ENCODE measurements at regions not wholly inside any gene's neighbourhood (a gene's known extent, or its start where the extent isn't known, plus 50 kb on each side); places are given as distances from the start of the nearest gene placed in this dataset.
A peak's percentile ranks its signal among the peaks of the same experiment; 100 is the strongest.

DNA sequence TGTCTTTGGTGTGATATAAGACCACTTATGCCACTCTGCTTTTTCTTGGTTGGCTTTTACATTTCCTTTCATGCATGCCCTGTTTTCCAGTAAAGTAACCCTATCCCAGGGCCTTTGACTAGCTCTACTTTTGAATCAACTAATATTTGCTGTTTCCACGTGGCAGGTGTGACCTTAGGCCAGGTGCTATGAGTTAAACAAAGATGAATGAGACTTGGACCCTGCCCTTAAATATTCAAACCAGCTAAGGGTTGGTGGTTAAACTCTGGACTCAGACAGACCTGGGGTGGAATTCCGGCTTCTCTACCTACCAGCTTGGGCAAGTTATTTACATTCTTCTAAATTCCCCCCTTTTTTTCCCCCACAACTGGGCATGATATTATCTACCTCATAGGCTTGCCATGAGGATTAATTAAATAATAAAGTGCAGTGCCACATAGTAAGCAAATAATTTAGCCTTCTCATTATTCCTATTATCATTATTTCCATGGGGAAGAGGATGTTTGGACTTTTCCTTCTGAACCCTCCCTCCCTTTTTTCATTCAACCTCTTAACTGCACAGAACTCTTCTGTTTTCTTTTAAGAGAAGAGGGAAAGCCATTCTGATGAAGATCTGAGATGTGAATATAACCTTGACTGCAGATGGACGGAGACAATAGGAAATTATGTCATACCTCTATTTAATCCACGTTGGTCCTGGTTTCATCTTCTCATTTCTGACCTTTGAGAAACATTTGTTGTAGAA is 143.6 kb upstream of the TNFAIP3 start (continued):
- no peak for TF ChIP-seq MAZ (IDR thresholded peaks at IDR 0.05; ENCODE audit: borderline replicate concordance, low read depth, low read length)

DNA sequence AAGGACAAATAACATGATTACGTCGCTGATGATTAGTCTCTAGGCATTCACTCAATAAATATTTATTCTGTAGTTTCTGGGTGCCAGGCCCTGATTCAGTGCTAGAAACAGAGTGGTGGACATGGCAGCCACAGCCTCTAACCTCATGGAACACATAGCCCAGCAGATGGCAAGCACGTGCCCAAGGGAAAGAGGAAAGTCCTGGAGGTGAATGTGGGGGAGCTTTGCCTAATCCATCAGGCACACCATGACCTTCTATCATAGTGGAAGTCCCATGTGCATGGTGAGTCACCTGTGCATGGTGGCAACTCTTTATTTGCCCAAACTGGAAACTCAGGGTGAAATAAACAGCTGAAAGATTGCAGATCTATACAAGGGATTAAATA is 143.0 kb upstream of the TNFAIP3 start:
- Histone ChIP-seq H4K20me1 (ENCODE audit: insufficient read depth, low read length) (no peaks in the 10 kb centered on the region), H4K8ac (ENCODE audit: low read depth in 2 of 2, low read length in 2 of 2) (peak overlapping the region in 1 of 2 experiments; percentile 23; a peak in 1 of 4 replicates), H4K91ac (ENCODE audit: insufficient read depth, low read depth, low read length) (no peak overlapping the region), H3K9me1 (ENCODE audit: insufficient read depth, low read length) (peaks cover 2% of the 10 kb centered on the region; the same call in 1 of the 2 replicates), H2AFZ (replicated peaks; ENCODE audit: low read length, poor library complexity) (no peak overlapping the region), H3K4me2 (ENCODE audit: low read depth, low read length) (no peak overlapping the region), H3K9me3 (ENCODE audit: control insufficient read depth, insufficient read depth, low read length) (no peaks in the 10 kb centered on the region), H3K27me3 (ENCODE audit: control insufficient read depth, insufficient read depth, low read length) (no peaks in the 10 kb centered on the region), H4K5ac (ENCODE audit: low read depth, low read length) (no peak overlapping the region), H2BK20ac (ENCODE audit: low read depth, low read length) (no peak overlapping the region), H3K36me3 (ENCODE audit: control insufficient read depth, insufficient read depth, low read length) (no peaks in the 10 kb centered on the region), H3K9ac (ENCODE audit: low read depth, low read length) (no peak overlapping the region), H2AK5ac (ENCODE audit: low read depth, low read length) (no peak overlapping the region; the same call in 1 of the 2 replicates), H2BK5ac (ENCODE audit: low read depth, low read length, poor library complexity, severe bottlenecking) (no peak overlapping the region), H3K4me3 (ENCODE audit: insufficient read depth, low read depth, low read length) (no peak overlapping the region), H3K23ac (ENCODE audit: low read depth, low read length) (no peak overlapping the region), H2AK9ac (replicated peaks; ENCODE audit: low read depth, low read length, poor library complexity) (no peak overlapping the region), H3K18ac (ENCODE audit: low read depth, low read length) (peak overlapping the region; percentile 57; the same call in 1 of the 2 replicates), H3K79me1 (ENCODE audit: low read depth in 1 of 2, low read length in 2 of 2) (no peaks in the 10 kb centered on the region), H2BK120ac (ENCODE audit: low read depth, low read length) (no peak overlapping the region), H3K4me1 (ENCODE audit: control insufficient read depth, insufficient read depth, low read length) (peaks cover 7% of the 10 kb centered on the region), H3K27ac (ENCODE audit: insufficient read depth, low read length) (no peak overlapping the region), H3K4ac (ENCODE audit: low read depth, low read length) (no peak overlapping the region), H2BK15ac (ENCODE audit: low read depth, low read length) (no peak overlapping the region), H3K14ac (replicated peaks; ENCODE audit: low read depth, low read length) (no peak overlapping the region), H3K56ac (ENCODE audit: extremely low read depth, insufficient read depth, low read length) (no peak overlapping the region)
- TF ChIP-seq, protein P1, sequence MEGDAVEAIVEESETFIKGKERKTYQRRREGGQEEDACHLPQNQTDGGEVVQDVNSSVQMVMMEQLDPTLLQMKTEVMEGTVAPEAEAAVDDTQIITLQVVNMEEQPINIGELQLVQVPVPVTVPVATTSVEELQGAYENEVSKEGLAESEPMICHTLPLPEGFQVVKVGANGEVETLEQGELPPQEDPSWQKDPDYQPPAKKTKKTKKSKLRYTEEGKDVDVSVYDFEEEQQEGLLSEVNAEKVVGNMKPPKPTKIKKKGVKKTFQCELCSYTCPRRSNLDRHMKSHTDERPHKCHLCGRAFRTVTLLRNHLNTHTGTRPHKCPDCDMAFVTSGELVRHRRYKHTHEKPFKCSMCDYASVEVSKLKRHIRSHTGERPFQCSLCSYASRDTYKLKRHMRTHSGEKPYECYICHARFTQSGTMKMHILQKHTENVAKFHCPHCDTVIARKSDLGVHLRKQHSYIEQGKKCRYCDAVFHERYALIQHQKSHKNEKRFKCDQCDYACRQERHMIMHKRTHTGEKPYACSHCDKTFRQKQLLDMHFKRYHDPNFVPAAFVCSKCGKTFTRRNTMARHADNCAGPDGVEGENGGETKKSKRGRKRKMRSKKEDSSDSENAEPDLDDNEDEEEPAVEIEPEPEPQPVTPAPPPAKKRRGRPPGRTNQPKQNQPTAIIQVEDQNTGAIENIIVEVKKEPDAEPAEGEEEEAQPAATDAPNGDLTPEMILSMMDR (conservative IDR thresholded peaks at IDR 0.05; ENCODE audit: low read depth, low read length) = no peak
- TF ChIP-seq BHLHE40 (IDR thresholded peaks at IDR 0.05; ENCODE audit: low read depth, low read length) = no peak
- no peak for TF ChIP-seq RAD21 (IDR thresholded peaks at IDR 0.05; ENCODE audit: low read length)
- TF ChIP-seq RFX5 (IDR thresholded peaks at IDR 0.05; ENCODE audit: low read depth, low read length) = no peak
- no peak for TF ChIP-seq SMC3 (IDR thresholded peaks at IDR 0.05; ENCODE audit: low read depth, low read length)
- no peak for TF ChIP-seq FOS (IDR thresholded peaks at IDR 0.05; ENCODE audit: low read depth, low read length)
- TF ChIP-seq, protein P2, sequence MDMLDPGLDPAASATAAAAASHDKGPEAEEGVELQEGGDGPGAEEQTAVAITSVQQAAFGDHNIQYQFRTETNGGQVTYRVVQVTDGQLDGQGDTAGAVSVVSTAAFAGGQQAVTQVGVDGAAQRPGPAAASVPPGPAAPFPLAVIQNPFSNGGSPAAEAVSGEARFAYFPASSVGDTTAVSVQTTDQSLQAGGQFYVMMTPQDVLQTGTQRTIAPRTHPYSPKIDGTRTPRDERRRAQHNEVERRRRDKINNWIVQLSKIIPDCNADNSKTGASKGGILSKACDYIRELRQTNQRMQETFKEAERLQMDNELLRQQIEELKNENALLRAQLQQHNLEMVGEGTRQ (IDR thresholded peaks at IDR 0.05; ENCODE audit: low read depth, low read length) = no peak
- TF ChIP-seq MAFK (IDR thresholded peaks at IDR 0.05; ENCODE audit: low read depth, low read length) = no peak
- no peak for TF ChIP-seq MAZ (IDR thresholded peaks at IDR 0.05; ENCODE audit: borderline replicate concordance, low read depth, low read length)
- no peak for TF ChIP-seq NFE2L2 (IDR thresholded peaks at IDR 0.05; ENCODE audit: low read depth, low read length)
- TF ChIP-seq POLR2A (IDR thresholded peaks at IDR 0.05; ENCODE audit: low read depth, low read length) = no peak
- TF ChIP-seq RCOR1 (IDR thresholded peaks at IDR 0.05; ENCODE audit: insufficient replicate concordance, low read length) = no peak
- no peak for TF ChIP-seq CHD1 (IDR thresholded peaks at IDR 0.05; ENCODE audit: low read depth, low read length)
- no peak for TF ChIP-seq CEBPB (IDR thresholded peaks at IDR 0.05; ENCODE audit: low read depth, low read length)
- DNase-seq (peak; percentile 45), ATAC-seq (ENCODE audit: low read depth) (peak; percentile 33; the same call in 1 of the 2 replicates)
- no CpG with 5 or more reads among the region's 3 CpGs for WGBS, 2 experiments (ENCODE audit: extremely low coverage in 2 of 2, insufficient read length in 1 of 2)
- CTCF ChIA-PET = interaction anchor here (0.6 to 1.0 kb wide), 3 partner anchors 16 to 221 kb away, joined by 3 to 4 read pairs (median 3); no protein-coding TSS in a partner anchor
- dilution Hi-C loops (cut with HindIII; ENCODE audit: low sequenced_read_pairs, unreplicated experiment) (no loop called here), in situ Hi-C loops (cut with MboI; ENCODE audit: low sequenced_read_pairs) (no loop called here), intact Hi-C loops (cut with micrococcal nuclease) (no loop called here)
- no TSS peak for BruUV-seq (replicated peaks)
- POLR2A ChIA-PET (ENCODE audit: unreplicated experiment) = no interaction called here
